GM12873 (cell line): ENCODE measurements at regions not wholly inside any gene's neighbourhood (a gene's known extent, or its start where the extent isn't known, plus 50 kb on each side); places are given as distances from the start of the nearest gene placed in this dataset.

Experiments used
- CTCF ChIP-seq: IDR thresholded peaks from 2 replicates; pipeline ENCODE4 v1.5.1; 2012; ENCODE audit warnings: low read depth, mild to moderate bottlenecking, moderate library complexity, low read length, control low read depth; ENCODE audit not compliant: insufficient read depth; ENCODE audit errors: missing control alignments

GRCh38 chr3:150059241-150059640, 88.5 kb upstream of the PFN2 start:
- TF ChIP-seq CTCF: no peak

GRCh38 chr3:150057227-150057626, 86.5 kb upstream of the PFN2 start:
- TF ChIP-seq CTCF: no peak

GRCh38 chr3:150055332-150055731, 84.6 kb upstream of the PFN2 start:
- TF ChIP-seq CTCF: no peak

GRCh38 chr3:150054635-150055034, 83.9 kb upstream of the PFN2 start:
- TF ChIP-seq CTCF: no peak

GRCh38 chr3:150050510-150050909, 79.8 kb upstream of the PFN2 start:
- no peak for TF ChIP-seq CTCF

GRCh38 chr3:150049317-150049716, 78.6 kb upstream of the PFN2 start:
- no peak for TF ChIP-seq CTCF

DNA sequence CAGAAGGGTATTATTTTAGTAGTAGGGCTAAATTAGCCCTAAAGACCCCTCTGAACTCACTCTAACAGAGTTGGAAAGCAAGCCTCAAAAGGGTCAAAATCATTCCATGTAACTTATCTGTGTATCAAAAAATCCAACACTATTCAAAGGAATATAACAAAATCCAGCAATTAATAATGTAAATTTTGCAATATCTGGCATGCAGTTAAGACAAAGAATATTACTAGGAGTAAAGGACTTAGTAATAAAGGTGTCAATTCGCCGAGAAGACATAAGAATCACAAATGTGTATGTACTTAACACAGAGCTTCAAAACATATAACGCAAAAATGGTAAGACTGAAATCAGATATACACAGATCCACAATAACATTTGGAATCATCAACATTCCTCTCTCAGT, 71.2 kb upstream of the PFN2 start:
- no peak for TF ChIP-seq CTCF
